ENCODE measurements at regions not wholly inside any gene's neighbourhood (a gene's known extent, or its start where the extent isn't known, plus 50 kb on each side); places are given as distances from the start of the nearest gene placed in this dataset.

- no peak overlapping the region for H3K27ac ChIP-seq (ENCODE audit: low read depth in 1 of 2, low read length in 2 of 2)
- Mint-ChIP-seq H3K4me1 (peaks cover 21% of the 10 kb centered on the region), H3K4me3 (no peak overlapping the region), H3K9me3 (peaks cover 13 to 23% (median 17%) of the 10 kb centered on the region in 7 donors), H3K27ac (no peak overlapping the region), H3K27me3 (ENCODE audit: low read depth in 3 of 3) (no peaks in the 10 kb centered on the region), H3K36me3 (peaks cover 0 to 4% of the 10 kb centered on the region in 2 donors)
- peaks cover 16 to 17% of the 10 kb centered on the region in 2 donors for H3K9me3 ChIP-seq (replicated peaks in 1 of 2; ENCODE audit: control insufficient read depth in 1 of 2, insufficient read depth in 1 of 2, low read length in 2 of 2)
- WGBS (ENCODE audit: insufficient coverage): no CpG with 5 or more reads among the region's 2 CpGs
- H3K79me2 ChIP-seq (ENCODE audit: insufficient read depth, low read length): no peaks in the 10 kb centered on the region
- H4K20me1 ChIP-seq (ENCODE audit: insufficient read depth, low read length): no peaks in the 10 kb centered on the region
- no peak overlapping the region for H3K4me3 ChIP-seq (replicated peaks in 1 of 3; ENCODE audit: low read depth in 2 of 3, low read length in 3 of 3)
- peaks cover 19 to 23% of the 10 kb centered on the region in 2 donors for H3K4me1 ChIP-seq (ENCODE audit: control insufficient read depth in 1 of 2, insufficient read depth in 2 of 2, low read length in 2 of 2)
- H3K27me3 ChIP-seq (ENCODE audit: control insufficient read depth in 2 of 2, insufficient read depth in 2 of 2, low read length in 2 of 2): no peaks in the 10 kb centered on the region
- TF ChIP-seq, protein P1, sequence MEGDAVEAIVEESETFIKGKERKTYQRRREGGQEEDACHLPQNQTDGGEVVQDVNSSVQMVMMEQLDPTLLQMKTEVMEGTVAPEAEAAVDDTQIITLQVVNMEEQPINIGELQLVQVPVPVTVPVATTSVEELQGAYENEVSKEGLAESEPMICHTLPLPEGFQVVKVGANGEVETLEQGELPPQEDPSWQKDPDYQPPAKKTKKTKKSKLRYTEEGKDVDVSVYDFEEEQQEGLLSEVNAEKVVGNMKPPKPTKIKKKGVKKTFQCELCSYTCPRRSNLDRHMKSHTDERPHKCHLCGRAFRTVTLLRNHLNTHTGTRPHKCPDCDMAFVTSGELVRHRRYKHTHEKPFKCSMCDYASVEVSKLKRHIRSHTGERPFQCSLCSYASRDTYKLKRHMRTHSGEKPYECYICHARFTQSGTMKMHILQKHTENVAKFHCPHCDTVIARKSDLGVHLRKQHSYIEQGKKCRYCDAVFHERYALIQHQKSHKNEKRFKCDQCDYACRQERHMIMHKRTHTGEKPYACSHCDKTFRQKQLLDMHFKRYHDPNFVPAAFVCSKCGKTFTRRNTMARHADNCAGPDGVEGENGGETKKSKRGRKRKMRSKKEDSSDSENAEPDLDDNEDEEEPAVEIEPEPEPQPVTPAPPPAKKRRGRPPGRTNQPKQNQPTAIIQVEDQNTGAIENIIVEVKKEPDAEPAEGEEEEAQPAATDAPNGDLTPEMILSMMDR (IDR thresholded peaks at IDR 0.05): no peak
- H2AFZ ChIP-seq (ENCODE audit: insufficient read depth, low read depth, low read length, poor library complexity, severe bottlenecking): no peak overlapping the region
- no peak overlapping the region for H3K4me2 ChIP-seq (replicated peaks; ENCODE audit: extremely low read depth, low read length, poor library complexity, severe bottlenecking)
- intact Hi-C loops (cut with micrococcal nuclease): no loop called here
- no peaks in the 10 kb centered on the region for H3K36me3 ChIP-seq (replicated peaks in 1 of 2; ENCODE audit: control insufficient read depth in 1 of 2, insufficient read depth in 2 of 2, low read length in 2 of 2)
- H3K9ac ChIP-seq (ENCODE audit: insufficient read depth, low read length, poor library complexity, severe bottlenecking): no peak overlapping the region
- no peak for DNase-seq
Observed at GRCh38 chr1:171433451-171433850, 51.9 kb upstream of the PRRC2C start.

DNA sequence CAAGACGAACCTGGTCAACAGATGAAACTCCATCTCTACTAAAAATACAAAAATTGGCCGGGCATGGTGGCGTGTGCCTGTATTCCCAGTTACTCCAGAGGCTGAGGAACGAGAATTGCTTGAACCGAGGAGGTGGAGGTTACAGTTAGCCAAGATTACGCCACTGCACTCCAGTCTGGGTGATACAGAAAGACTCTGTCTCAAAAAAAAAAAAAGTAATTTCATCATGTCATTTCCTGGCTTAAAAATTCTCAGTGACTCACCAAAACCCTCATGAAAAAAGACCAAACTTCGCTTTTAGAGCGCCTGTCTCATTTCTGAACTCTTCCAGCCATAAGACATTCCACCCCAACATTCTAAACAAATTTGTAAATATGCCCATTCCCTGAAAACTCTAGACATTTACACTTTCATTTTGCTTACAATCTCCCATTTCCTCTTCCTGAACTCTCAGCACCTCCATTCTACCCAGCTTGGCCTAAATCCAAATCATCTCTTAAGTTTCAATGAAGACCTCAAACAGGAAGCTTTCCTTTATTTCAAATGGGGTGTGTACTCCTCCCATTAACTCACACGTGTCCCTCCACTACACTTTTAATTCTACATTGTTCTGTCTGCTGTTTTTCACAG, 50.5 kb upstream of the PRRC2C start:
- Mint-ChIP-seq H3K4me1 (peaks cover 21% of the 10 kb centered on the region), H3K27me3 (ENCODE audit: low read depth in 3 of 3) (peaks cover 0 to 1% (median 0%) of the 10 kb centered on the region in 3 donors), H3K4me3 (peak overlapping the region; percentile 67 to 90), H3K27ac (peak overlapping the region; percentile 94 to 98 (median 96)), H3K9me3 (peaks cover 5 to 9% (median 7%) of the 10 kb centered on the region in 7 donors), H3K36me3 (peaks cover 0 to 4% of the 10 kb centered on the region in 2 donors)
- H3K36me3 ChIP-seq (replicated peaks in 1 of 2; ENCODE audit: control insufficient read depth in 1 of 2, insufficient read depth in 2 of 2, low read length in 2 of 2): no peaks in the 10 kb centered on the region
- H3K4me2 ChIP-seq (replicated peaks; ENCODE audit: extremely low read depth, low read length, poor library complexity, severe bottlenecking): peak overlapping the region; percentile 72
- peaks cover 2 to 4% of the 10 kb centered on the region in 2 donors for H3K9me3 ChIP-seq (replicated peaks in 1 of 2; ENCODE audit: control insufficient read depth in 1 of 2, insufficient read depth in 1 of 2, low read length in 2 of 2)
- WGBS (ENCODE audit: insufficient coverage): 0% methylated on average over 2 of the region's 9 CpGs
- no peaks in the 10 kb centered on the region for H4K20me1 ChIP-seq (ENCODE audit: insufficient read depth, low read length)
- peak overlapping the region; percentile 9 to 63 (median 48) for H3K4me3 ChIP-seq (replicated peaks in 1 of 3; ENCODE audit: low read depth in 2 of 3, low read length in 3 of 3)
- peak overlapping the region; percentile 81 to 90 for H3K27ac ChIP-seq (ENCODE audit: low read depth in 1 of 2, low read length in 2 of 2)
- peak overlapping the region; percentile 55 for H3K9ac ChIP-seq (ENCODE audit: insufficient read depth, low read length, poor library complexity, severe bottlenecking)
- intact Hi-C loops (cut with micrococcal nuclease): no loop called here
- peak; percentile 70 to 87 (median 71) for DNase-seq
- TF ChIP-seq, protein P1 (IDR thresholded peaks at IDR 0.05): no peak
- no peaks in the 10 kb centered on the region for H3K79me2 ChIP-seq (ENCODE audit: insufficient read depth, low read length)
- peak overlapping the region; percentile 62 for H2AFZ ChIP-seq (ENCODE audit: insufficient read depth, low read depth, low read length, poor library complexity, severe bottlenecking)
- peaks cover 19 to 23% of the 10 kb centered on the region in 2 donors for H3K4me1 ChIP-seq (ENCODE audit: control insufficient read depth in 1 of 2, insufficient read depth in 2 of 2, low read length in 2 of 2)
- H3K27me3 ChIP-seq (ENCODE audit: control insufficient read depth in 2 of 2, insufficient read depth in 2 of 2, low read length in 2 of 2): no peaks in the 10 kb centered on the region

Data from CD14-positive monocyte (primary cell).